Neural cell (in vitro differentiated cells): ENCODE measurements at regions not wholly inside any gene's neighbourhood (a gene's known extent, or its start where the extent isn't known, plus 50 kb on each side); places are given as distances from the start of the nearest gene placed in this dataset.

ENCODE experiments used
- H2AFZ ChIP-seq: fragments of 200-600, 300-800 bp; sonication (generic), shearing (Covaris generic); 2 replicates; pipeline ENCODE4 v1.6.0; 2014; ENCODE audit warnings: low read depth, mild to moderate bottlenecking, antibody characterized with exemption, low read length, moderate library complexity
- H3F3A ChIP-seq: fragments of 200-600 bp; shearing (Covaris generic); 2 replicates; pipeline ENCODE4 v1.6.1; 2016; ENCODE audit warnings: mild to moderate bottlenecking, moderate library complexity, mixed read lengths, antibody characterized with exemption, low read length; ENCODE audit not compliant: insufficient read depth, poor library complexity, severe bottlenecking
- H3K27ac ChIP-seq: fragments of 200-600, 300-800 bp; sonication (generic), shearing (Covaris generic); 2 replicates; pipeline ENCODE4 v1.5.1; 2014; ENCODE audit warnings: mild to moderate bottlenecking, low read length, moderate library complexity
- H3K27me3 ChIP-seq: fragments of 300-800, 200-600 bp; sonication (generic), shearing (Covaris generic); 2 replicates; pipeline ENCODE4 v1.6.0; 2014; ENCODE audit warnings: mild to moderate bottlenecking, low read depth, low read length, moderate library complexity; ENCODE audit not compliant: insufficient read depth
- H3K36me3 ChIP-seq: fragments of 300-800, 200-600 bp; sonication (generic), shearing (Covaris generic); 2 replicates; pipeline ENCODE4 v1.5.1; 2014; ENCODE audit warnings: mild to moderate bottlenecking, antibody characterized with exemption, low read length, moderate library complexity; ENCODE audit not compliant: insufficient read depth
- H3K4me2 ChIP-seq: fragments of 300-800, 200-600 bp; sonication (generic), shearing (Covaris generic); 2 replicates; pipeline ENCODE4 v1.6.0; 2014; ENCODE audit warnings: mild to moderate bottlenecking, low read length
- H3K4me3 ChIP-seq: fragments of 300-800, 200-600 bp; sonication (generic), shearing (Covaris generic); 2 replicates; pipeline ENCODE4 v1.5.1; 2014; ENCODE audit warnings: mild to moderate bottlenecking, low read length, moderate library complexity
- H3K79me2 ChIP-seq: fragments of 200-600 bp; shearing (Covaris generic); replicated peaks from 2 replicates; pipeline ENCODE4 v1.6.0; 2014; ENCODE audit warnings: mild to moderate bottlenecking, low read length, moderate library complexity; ENCODE audit not compliant: insufficient read depth
- H3K9ac ChIP-seq: fragments of 300-800, 200-600 bp; sonication (generic), shearing (Covaris generic); 2 replicates; pipeline ENCODE4 v1.6.1; 2016; ENCODE audit warnings: mild to moderate bottlenecking, low read length, mixed read lengths
- H3K9me2 ChIP-seq: fragments of 200-600 bp; shearing (Covaris generic); 2 replicates; pipeline ENCODE4 v1.6.1; 2016; ENCODE audit warnings: mild to moderate bottlenecking, low read length, mixed read lengths; ENCODE audit not compliant: insufficient read depth
- H3K9me3 ChIP-seq: fragments of 200-600, 300-800 bp; sonication (generic), shearing (Covaris generic); 2 replicates; pipeline ENCODE4 v1.6.1; 2016; ENCODE audit warnings: mild to moderate bottlenecking, mixed run types, low read length, moderate library complexity, mixed read lengths
- H4K20me1 ChIP-seq: fragments of 200-600 bp; shearing (Covaris generic); 2 replicates; pipeline ENCODE4 v1.6.1; 2016; ENCODE audit warnings: mild to moderate bottlenecking, mixed run types; ENCODE audit not compliant: insufficient read depth
- CTCF ChIP-seq: fragments of 450-650 bp; IDR thresholded peaks from 2 replicates; pipeline ENCODE4 v1.5.1; 2014; ENCODE audit warnings: antibody characterized with exemption, mild to moderate bottlenecking, moderate library complexity; ENCODE audit not compliant: poor library complexity, severe bottlenecking
- EP300 ChIP-seq: fragments of 450-650 bp; conservative IDR thresholded peaks from 2 replicates; pipeline ENCODE4 v1.6.1; 2014; ENCODE audit warnings: antibody characterized with exemption, mild to moderate bottlenecking, moderate library complexity; ENCODE audit not compliant: poor library complexity, severe bottlenecking
- EZH2 ChIP-seq: fragments of 200-600, 300-800 bp; shearing (Covaris generic), sonication (generic); IDR thresholded peaks from 2 replicates; pipeline ENCODE4 v1.6.1; 2014; ENCODE audit warnings: antibody characterized with exemption, low read length, borderline replicate concordance, mild to moderate bottlenecking; ENCODE audit not compliant: insufficient read depth, poor library complexity, severe bottlenecking
- MXI1 ChIP-seq: fragments of 450-650 bp; conservative IDR thresholded peaks from 2 replicates; pipeline ENCODE4 v1.6.1; 2014; ENCODE audit warnings: antibody characterized with exemption, mild to moderate bottlenecking; ENCODE audit not compliant: poor library complexity, severe bottlenecking
- POLR2AphosphoS5 ChIP-seq: IDR thresholded peaks from 2 replicates; pipeline ENCODE4 v1.6.1; 2012
- RAD21 ChIP-seq: fragments of 450-650 bp; conservative IDR thresholded peaks from 2 replicates; pipeline ENCODE4 v1.6.1; 2014; ENCODE audit warnings: antibody characterized with exemption, mild to moderate bottlenecking, moderate library complexity
- SMC3 ChIP-seq: fragments of 450-650 bp; conservative IDR thresholded peaks from 2 replicates; pipeline ENCODE4 v1.6.1; 2014; ENCODE audit warnings: antibody characterized with exemption, mild to moderate bottlenecking, moderate library complexity; ENCODE audit not compliant: poor library complexity
- TAF1 ChIP-seq: IDR thresholded peaks from 2 replicates; pipeline ENCODE4 v1.6.1; 2012; ENCODE audit warnings: low read depth
- TF ChIP-seq, protein P1 (sequence below): IDR thresholded peaks from 2 replicates; pipeline ENCODE4 v1.6.1; 2012; ENCODE audit warnings: borderline replicate concordance

GRCh38 chr4:28482580-28483270 is 1622.1 kb downstream of the STIM2 start:
- H3K9me2 ChIP-seq, result no peaks in the 10 kb centered on the region
- H3K9ac ChIP-seq, result no peak overlapping the region
- H4K20me1 ChIP-seq, result no peaks in the 10 kb centered on the region
- no peak overlapping the region for H3K27ac ChIP-seq
- H3K79me2 ChIP-seq, result no peaks in the 10 kb centered on the region
- H3K27me3 ChIP-seq, result no peaks in the 10 kb centered on the region
- no peaks in the 10 kb centered on the region for H3K9me3 ChIP-seq
- no peak overlapping the region for H3K4me3 ChIP-seq
- H2AFZ ChIP-seq, result no peak overlapping the region
- no peak for TF ChIP-seq EP300
- TF ChIP-seq MXI1, result no peak
- no peak for TF ChIP-seq SMC3
- no peak for TF ChIP-seq POLR2AphosphoS5
- TF ChIP-seq RAD21, result no peak
- no peak for TF ChIP-seq CTCF
- TF ChIP-seq, protein P1, sequence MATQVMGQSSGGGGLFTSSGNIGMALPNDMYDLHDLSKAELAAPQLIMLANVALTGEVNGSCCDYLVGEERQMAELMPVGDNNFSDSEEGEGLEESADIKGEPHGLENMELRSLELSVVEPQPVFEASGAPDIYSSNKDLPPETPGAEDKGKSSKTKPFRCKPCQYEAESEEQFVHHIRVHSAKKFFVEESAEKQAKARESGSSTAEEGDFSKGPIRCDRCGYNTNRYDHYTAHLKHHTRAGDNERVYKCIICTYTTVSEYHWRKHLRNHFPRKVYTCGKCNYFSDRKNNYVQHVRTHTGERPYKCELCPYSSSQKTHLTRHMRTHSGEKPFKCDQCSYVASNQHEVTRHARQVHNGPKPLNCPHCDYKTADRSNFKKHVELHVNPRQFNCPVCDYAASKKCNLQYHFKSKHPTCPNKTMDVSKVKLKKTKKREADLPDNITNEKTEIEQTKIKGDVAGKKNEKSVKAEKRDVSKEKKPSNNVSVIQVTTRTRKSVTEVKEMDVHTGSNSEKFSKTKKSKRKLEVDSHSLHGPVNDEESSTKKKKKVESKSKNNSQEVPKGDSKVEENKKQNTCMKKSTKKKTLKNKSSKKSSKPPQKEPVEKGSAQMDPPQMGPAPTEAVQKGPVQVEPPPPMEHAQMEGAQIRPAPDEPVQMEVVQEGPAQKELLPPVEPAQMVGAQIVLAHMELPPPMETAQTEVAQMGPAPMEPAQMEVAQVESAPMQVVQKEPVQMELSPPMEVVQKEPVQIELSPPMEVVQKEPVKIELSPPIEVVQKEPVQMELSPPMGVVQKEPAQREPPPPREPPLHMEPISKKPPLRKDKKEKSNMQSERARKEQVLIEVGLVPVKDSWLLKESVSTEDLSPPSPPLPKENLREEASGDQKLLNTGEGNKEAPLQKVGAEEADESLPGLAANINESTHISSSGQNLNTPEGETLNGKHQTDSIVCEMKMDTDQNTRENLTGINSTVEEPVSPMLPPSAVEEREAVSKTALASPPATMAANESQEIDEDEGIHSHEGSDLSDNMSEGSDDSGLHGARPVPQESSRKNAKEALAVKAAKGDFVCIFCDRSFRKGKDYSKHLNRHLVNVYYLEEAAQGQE, result no peak
- no peak for TF ChIP-seq EZH2
- no peak for TF ChIP-seq TAF1
- H3F3A ChIP-seq, result no peaks in the 10 kb centered on the region
- H3K36me3 ChIP-seq, result no peaks in the 10 kb centered on the region
- no peak overlapping the region for H3K4me2 ChIP-seq

DNA sequence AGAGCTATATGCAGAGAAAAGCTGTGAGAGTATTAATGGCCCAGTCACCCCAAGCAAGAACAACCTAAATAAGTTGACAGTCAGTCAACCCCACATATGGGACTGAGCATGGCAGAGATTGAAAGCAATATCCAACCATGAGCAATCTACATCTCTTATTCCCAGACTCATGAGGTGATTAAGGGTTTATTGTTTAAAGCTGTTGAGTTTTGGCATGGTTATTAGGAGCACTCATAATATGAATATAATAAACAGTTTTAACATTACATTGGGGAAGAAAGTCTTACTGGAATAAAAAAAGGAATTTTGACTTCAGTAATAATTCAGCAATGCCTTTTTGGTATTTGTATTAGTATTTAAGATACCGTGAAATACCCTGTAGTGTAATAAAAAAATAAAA is 1627.4 kb downstream of the STIM2 start:
- H3K9ac ChIP-seq, result no peak overlapping the region
- H3K9me3 ChIP-seq, result no peaks in the 10 kb centered on the region
- H3K79me2 ChIP-seq, result no peaks in the 10 kb centered on the region
- no peak overlapping the region for H3K27ac ChIP-seq
- H3K27me3 ChIP-seq, result no peaks in the 10 kb centered on the region
- TF ChIP-seq TAF1, result no peak
- TF ChIP-seq, protein P1, result no peak
- TF ChIP-seq SMC3, result no peak
- no peak for TF ChIP-seq RAD21
- no peak for TF ChIP-seq MXI1
- TF ChIP-seq EZH2, result no peak
- no peak for TF ChIP-seq CTCF
- no peak for TF ChIP-seq EP300
- TF ChIP-seq POLR2AphosphoS5, result no peak
- no peak overlapping the region for H2AFZ ChIP-seq
- H3F3A ChIP-seq, result no peaks in the 10 kb centered on the region
- H3K4me3 ChIP-seq, result no peak overlapping the region
- no peaks in the 10 kb centered on the region for H4K20me1 ChIP-seq
- no peaks in the 10 kb centered on the region for H3K9me2 ChIP-seq
- H3K4me2 ChIP-seq, result no peak overlapping the region
- no peaks in the 10 kb centered on the region for H3K36me3 ChIP-seq
